Left lung (tissue), 4 donors: ENCODE measurements at regions not wholly inside any gene's neighbourhood (a gene's known extent, or its start where the extent isn't known, plus 50 kb on each side); places are given as distances from the start of the nearest gene placed in this dataset.
A peak's percentile ranks its signal among the peaks of the same experiment; 100 is the strongest.

Source experiments
- ATAC-seq: fragments of 200-7000 bp; cut with Tn5 transposase; one replicate; pipeline ENCODE4 v1.9.1; 2020; ENCODE audit warnings: moderate library complexity
- DNase-seq, 4 donors: peaks; one replicate each; pipeline ENCODE4 v3.0.0-alpha.2; 2013 to 2020
- H3K27ac ChIP-seq, 2 donors: fragments of 200-600 bp; sonication (generic) in 1 of 2; one replicate each; pipeline versions ENCODE4 v1.5.0 to v1.8.0; 2020 to 2021
- H3K27me3 ChIP-seq, 2 donors: fragments of 200-600 bp; sonication (generic) in 1 of 2; one replicate each; pipeline versions ENCODE4 v1.5.0 to v1.8.0; 2020 to 2021
- H3K36me3 ChIP-seq, 2 donors: fragments of 200-600 bp; sonication (generic) in 1 of 2; one replicate each; pipeline versions ENCODE4 v1.5.0 to v1.8.0; 2020 to 2021
- H3K4me1 ChIP-seq, 2 donors: fragments of 200-600 bp; one replicate each; pipeline ENCODE4 v1.8.0; 2021
- H3K4me3 ChIP-seq, 2 donors: fragments of 200-600 bp; sonication (generic) in 1 of 2; one replicate each; pipeline versions ENCODE4 v1.5.0 to v1.8.0; 2020 to 2021; ENCODE audit warnings: mild to moderate bottlenecking in 1 of 2
- H3K9me3 ChIP-seq, 2 donors: fragments of 200-600 bp; sonication (generic) in 1 of 2; one replicate each; pipeline versions ENCODE4 v1.5.0 to v1.8.0; 2020 to 2021
- CTCF ChIP-seq, 2 donors: fragments of 200-600 bp; sonication (generic) in 1 of 2; IDR thresholded peaks; one replicate each; pipeline versions ENCODE4 v1.5.0 to v1.8.0; 2021; ENCODE audit warnings: antibody characterized with exemption in 2 of 2
- intact Hi-C, 2 donors: fragments of 100-400 bp; cut with DNase I; formaldehyde crosslinking; loops; one replicate each; pipeline versions ENCODE4 v1.11.2 to v1.14.2; 2022
- donor health status: DM: no; HTN: yes; CAD: no.
- donor health status: DM: no; HTN: no; CAD: no.

- Histone ChIP-seq H3K4me3 (no peak overlapping the region), H3K27ac (no peak overlapping the region)
- DNase-seq: peak in 3 of 4 donors; percentile 71 to 94 (median 92)
Measured at GRCh38 chr1:229116114-229116513, 154.8 kb upstream of the RAB4A start.

GRCh38 chr1:229117664-229118300 lies 153.1 kb upstream of the RAB4A start:
- ATAC-seq (peak; percentile 83), DNase-seq (peak; percentile 31 to 88 (median 82))
- intact Hi-C loops: no loop called here
- Histone ChIP-seq H3K36me3 (no peaks in the 10 kb centered on the region), H3K27me3 (no peaks in the 10 kb centered on the region), H3K9me3 (no peaks in the 10 kb centered on the region), H3K4me1 (peaks cover 9 to 13% of the 10 kb centered on the region in 2 donors), H3K27ac (peak overlapping the region; percentile 25 to 26), H3K4me3 (no peak overlapping the region)
- no peak for TF ChIP-seq CTCF (IDR thresholded peaks at IDR 0.05)

More at GRCh38 chr1:229116114-229116513, 154.8 kb upstream of the RAB4A start:
- peak; percentile 42 for ATAC-seq
- no peaks in the 10 kb centered on the region for H3K9me3 ChIP-seq
- TF ChIP-seq CTCF (IDR thresholded peaks at IDR 0.05): no peak
- intact Hi-C loops: no loop called here
- no peaks in the 10 kb centered on the region for H3K36me3 ChIP-seq
- H3K4me1 ChIP-seq: peaks cover 13 to 15% of the 10 kb centered on the region in 2 donors
- H3K27me3 ChIP-seq: no peaks in the 10 kb centered on the region

- no peaks in the 10 kb centered on the region for H3K9me3 ChIP-seq
- H3K27me3 ChIP-seq: no peaks in the 10 kb centered on the region
- no peak for TF ChIP-seq CTCF (IDR thresholded peaks at IDR 0.05)
- peaks cover 9 to 13% of the 10 kb centered on the region in 2 donors for H3K4me1 ChIP-seq
- H3K4me3 ChIP-seq: no peak overlapping the region
- no peaks in the 10 kb centered on the region for H3K36me3 ChIP-seq
- H3K27ac ChIP-seq: peak overlapping the region in 1 of 2 donors; percentile 25
- no peak for ATAC-seq
- no peak for DNase-seq
- intact Hi-C loops: no loop called here
Measured at GRCh38 chr1:229118477-229119061, 152.3 kb upstream of the RAB4A start.

- peaks cover 9 to 13% of the 10 kb centered on the region in 2 donors for H3K4me1 ChIP-seq
- ATAC-seq: no peak
- no peak for DNase-seq
Measured at GRCh38 chr1:229119161-229119560, 151.8 kb upstream of the RAB4A start.

More at GRCh38 chr1:229119161-229119560, 151.8 kb upstream of the RAB4A start:
- H3K4me3 ChIP-seq: no peak overlapping the region
- no peaks in the 10 kb centered on the region for H3K27me3 ChIP-seq
- H3K27ac ChIP-seq: no peak overlapping the region
- no peaks in the 10 kb centered on the region for H3K36me3 ChIP-seq
- no peaks in the 10 kb centered on the region for H3K9me3 ChIP-seq
- TF ChIP-seq CTCF (IDR thresholded peaks at IDR 0.05): no peak
- intact Hi-C loops: no loop called here
